ENCODE measurements at regions not wholly inside any gene's neighbourhood (a gene's known extent, or its start where the extent isn't known, plus 50 kb on each side); places are given as distances from the start of the nearest gene placed in this dataset.
"Not testable (repeated sequence)": the region's sequence is repeated elsewhere in the genome, so short reads cannot be mapped to it uniquely, and the experiment has no call there.

- DNase-seq: no peak
These were observed 1202.7 kb downstream of the OTOL1 start for GRCh38 chr3:162699291-162699690.

DNA sequence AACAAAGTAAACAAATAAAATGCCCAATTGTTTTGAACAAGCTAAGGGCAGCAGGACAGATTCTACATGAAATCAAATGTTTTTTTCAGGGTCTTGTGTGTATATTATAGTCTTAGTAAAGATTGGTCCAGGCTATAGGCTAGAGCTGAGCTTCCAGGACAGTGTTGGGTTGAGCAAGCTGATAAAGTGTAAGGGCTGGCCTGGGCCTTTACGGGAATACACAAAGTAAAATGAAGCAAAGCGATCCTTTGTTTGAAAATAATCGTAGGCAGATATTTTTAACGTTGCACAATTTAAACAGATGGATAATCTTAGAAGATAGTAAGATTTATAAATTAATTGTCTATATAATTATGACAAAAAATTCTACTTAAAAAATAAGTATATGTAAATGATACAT is 1204.6 kb downstream of the OTOL1 start:
- DNase-seq: no peak

DNA sequence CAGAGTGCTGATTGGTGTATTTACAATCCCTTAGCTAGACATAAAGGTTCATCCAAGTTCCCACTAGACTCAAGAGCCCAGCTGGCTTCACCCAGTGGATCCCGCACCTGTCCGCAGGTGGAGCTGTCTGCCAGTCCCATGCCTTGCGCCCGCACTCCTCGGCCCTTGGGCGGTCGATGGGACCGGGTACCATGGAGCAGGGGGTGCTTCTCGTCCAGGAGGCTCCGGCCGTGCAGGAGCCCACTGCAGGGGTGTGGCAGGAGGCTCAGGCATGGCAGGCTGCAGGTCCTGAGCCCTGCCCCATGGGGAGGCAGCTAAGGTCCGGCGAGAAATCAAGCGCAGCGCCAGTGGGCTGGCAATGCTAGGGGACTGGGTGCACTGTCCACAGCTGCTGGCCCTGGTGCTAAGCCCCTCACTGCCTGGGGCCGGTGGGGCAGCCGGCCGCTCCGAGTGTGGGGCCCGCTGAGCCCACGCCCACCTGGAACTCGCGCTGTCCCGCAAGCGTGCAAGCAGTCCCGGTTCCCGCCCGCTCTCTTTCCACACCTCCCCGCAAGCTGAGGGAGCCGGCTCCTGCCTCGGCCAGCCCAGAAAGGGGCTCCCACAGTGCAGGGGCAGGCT is 1206.3 kb downstream of the OTOL1 start:
- no peak for DNase-seq

DNA sequence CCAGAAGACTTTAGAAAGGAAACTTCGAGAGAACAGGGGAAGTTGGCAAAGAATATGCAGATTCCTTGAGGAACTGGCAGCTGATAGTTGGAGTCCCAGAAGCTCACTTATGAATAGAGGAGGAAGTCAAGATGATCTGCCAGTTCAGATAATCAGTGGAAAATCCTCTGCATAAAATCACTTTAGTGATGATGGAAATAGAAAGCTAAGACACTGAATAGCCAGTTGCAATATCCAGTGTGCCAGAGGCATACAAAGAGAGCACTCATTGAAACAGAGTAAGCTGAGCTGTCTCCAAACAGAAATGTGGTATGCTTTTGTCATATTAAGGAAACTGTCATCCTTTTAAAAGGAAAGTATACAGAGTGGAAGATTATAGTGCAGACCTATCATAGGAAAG is 1207.6 kb downstream of the OTOL1 start:
- DNase-seq: no peak

DNA sequence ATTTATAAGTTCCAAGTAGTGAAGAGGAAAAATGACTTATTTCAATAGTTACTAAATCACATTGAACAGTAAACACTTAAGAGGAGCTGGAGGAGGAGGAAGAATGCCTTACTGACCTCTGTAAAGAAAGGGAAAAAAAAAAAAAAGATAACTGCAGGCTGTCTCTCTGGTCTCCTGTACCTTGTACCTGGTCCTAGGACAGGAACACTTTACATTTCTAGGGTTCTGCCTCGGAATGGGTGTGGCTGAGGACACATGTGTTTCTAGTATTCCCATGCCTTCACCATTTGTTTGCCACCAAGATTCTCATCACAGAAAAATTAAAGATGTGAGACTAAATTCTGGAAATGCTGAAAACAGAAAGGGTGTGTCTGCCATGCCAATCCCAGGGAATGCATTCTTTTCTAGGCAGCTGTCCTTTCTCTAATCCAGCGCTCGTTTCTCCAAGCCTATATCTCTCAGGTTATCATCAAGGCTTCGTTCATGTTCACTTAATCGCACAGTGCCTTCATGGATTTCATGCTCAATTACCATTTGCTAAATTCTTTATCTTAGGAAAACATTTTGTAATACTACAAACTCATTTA is 1208.3 kb downstream of the OTOL1 start:
- DNase-seq: no peak

- DNase-seq: not testable (repeated sequence)
These were observed 1211.8 kb downstream of the OTOL1 start for GRCh38 chr3:162708394-162708793.

- DNase-seq: not testable (repeated sequence)
These were observed 1212.5 kb downstream of the OTOL1 start for GRCh38 chr3:162708942-162709706.

DNA sequence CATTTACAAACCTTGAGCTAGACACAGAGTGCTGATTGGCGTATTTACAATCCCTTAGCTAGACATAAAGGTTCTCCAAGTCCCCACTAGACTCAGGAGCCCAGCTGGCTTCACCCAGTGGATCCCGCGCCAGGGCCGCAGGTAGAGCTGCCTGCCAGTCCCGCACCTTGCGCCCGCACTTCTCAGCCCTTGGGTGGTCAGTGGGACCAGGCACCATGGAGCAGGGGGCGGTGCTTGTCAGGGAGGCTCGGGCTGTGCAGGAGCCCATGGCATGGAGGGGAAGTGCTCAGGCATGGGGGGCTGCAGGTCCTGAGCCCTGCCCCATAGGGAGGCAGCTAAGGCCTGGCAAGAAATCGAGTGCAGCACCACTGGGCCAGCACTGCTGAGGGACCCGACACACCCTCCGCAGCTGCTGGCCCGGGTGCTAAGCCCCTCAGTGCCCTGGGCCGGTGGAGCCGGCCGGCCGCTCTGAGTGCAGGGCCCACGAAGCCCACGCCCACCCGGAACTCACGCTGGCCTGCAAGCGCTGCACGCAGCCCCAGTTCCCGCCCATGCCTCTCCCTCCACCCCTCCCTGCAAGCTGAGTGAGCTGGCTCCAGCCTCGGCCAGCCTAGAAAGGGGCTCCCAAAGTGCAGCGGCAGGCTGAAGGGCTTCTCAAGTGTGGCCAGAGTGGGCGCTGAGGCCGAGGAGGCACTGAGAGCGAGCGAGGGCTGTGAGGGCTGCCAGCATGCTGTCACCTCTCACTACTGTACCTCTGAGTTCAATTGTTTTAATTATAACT is 1213.9 kb downstream of the OTOL1 start:
- DNase-seq: no peak

GRCh38 chr3:162717074-162717473 is 1220.5 kb downstream of the OTOL1 start:
- not testable (repeated sequence) for DNase-seq

DNA sequence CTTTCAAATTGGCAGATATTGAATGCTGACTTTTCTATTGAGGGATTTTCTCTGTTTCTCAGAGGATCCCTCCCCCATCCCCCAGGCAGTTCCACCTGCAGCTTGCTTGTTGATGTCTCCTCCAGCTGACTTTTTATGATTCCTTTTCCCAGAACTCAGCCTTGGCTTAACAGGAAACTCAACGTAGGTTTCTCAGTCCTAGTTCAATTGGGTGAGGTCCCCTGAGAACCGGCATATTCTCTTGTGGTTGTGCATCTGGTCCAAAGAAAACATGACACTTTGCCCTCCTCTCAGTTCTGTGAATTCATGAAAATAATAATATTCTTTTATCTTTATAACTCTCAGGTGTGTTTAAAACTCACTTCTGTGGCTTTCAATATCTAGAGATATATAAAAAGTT is 1222.1 kb downstream of the OTOL1 start:
- no peak for DNase-seq

DNA sequence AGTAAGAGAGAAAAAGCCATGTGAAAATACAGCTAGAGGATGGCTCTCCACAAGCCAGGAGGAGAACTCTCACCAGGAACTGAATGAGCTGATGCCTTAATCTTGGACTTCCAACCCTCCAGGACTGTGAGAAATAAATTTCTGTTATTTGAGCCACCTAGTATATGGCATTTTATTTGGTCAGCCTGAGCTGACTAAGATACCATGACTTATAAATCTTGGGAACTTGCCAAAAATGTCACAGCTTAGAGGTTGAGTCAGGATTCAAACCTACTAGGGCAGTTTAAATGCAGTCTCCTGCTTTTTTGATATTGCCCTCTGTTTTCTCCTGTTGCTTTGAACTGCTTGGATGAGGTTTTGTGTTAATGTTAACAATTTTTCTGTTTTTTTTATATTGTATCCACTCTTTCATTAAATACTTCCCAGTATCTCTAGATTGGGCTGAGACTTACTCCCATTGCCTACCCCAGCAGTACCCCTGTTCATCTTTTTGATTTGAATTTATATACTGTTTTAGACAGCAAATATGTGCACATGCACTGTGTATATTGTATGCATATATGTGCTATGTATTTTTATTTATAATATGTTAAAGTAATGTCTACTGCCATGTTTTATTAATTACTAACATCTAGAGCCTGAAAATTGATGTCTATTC is 1223.2 kb downstream of the OTOL1 start:
- DNase-seq: no peak

- no peak for DNase-seq
These were observed 1225.1 kb downstream of the OTOL1 start for GRCh38 chr3:162721736-162722135.

GRCh38 chr3:162722337-162722736 is 1225.7 kb downstream of the OTOL1 start:
- DNase-seq: no peak

DNA sequence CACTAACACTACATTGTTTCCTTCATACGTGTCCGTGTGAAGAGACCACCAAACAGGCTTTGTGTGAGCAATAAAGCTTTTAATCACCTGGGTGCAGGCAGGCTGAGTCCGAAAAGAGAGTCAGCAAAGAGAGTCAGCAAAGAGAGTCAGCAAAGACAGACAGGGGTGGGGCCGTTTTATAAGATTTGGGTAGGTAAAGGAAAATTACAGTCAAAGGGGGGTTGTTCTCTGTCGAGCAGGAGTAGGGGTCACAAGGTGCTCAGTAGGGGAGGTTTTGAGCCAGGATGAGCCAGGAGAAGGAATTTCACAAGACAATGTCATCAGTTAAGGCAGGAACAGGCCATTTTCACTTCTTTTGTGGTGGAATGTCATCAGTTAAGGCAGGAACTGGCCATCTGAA is 1226.2 kb downstream of the OTOL1 start:
- not testable (repeated sequence) for DNase-seq

- DNase-seq: no peak
These were observed 1233.1 kb downstream of the OTOL1 start for GRCh38 chr3:162729686-162730085.

DNA sequence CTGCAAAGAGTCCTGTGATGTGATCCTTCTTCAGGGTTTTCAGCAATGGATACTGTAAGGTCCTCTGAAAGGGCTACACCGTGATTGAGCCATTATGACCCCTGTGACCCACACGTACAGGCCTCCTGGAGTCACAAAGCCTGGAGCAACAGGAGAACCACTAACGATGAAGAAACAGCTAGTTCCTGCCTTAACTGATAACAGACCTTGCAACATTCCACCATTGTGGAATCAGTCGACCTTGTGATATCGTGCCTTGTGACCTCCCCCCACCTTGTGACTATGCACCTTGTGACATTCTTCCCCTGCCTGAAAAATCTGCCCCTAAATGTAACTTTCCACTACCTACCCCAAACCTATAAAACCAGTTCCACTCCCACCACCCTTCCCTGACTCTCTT is 1235.4 kb downstream of the OTOL1 start:
- DNase-seq: not testable (repeated sequence)

DNA sequence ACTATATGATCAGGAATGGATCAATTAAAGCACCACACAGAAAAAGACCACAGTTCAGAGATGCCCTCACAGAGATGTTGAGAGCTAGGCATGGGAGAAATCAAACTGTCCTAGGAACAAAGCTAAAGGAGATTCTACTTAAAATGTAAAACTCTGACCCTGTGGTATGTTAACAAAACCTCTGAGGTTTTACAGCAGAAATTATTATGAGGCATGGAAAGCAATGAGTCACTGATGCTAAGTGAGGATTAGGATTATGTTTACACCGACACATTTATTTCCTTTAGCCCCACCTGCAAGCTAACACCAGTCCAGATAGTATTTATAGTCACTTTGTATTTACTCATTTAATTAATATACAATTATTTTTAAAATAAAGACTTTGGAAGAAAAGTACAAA is 1242.2 kb downstream of the OTOL1 start:
- no peak for DNase-seq

DNA sequence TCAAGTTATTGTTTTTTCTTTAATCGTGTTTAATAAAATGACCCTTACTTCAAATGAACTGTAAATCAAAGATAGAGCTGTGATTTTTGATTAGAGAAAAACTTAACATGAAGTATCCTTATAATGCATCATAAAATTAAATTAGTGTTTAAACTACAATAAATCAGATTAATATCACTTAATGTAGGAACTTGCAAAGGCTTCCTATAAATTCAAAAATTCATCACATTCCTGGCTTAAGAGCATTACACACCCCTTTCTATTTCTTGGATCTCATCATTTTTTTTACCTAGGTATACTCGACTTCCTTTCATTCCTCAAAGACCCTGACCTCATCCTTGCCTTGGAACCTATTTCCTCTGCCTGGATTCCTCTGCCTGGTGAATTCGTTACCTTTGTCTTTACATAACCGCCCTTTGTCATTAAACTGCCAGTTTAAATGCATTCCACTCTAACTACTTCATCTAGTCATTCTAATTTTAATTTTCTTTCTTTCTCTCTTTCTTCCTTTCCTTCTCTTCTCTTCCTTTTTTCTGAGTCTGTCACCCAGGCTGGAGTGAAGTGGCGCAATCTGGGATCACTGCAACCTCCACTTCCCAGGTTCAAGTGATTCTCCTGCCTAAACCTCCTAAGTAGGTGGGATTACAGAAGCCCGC is 1244.5 kb downstream of the OTOL1 start:
- DNase-seq: no peak

- DNase-seq: no peak
These were observed 1245.6 kb downstream of the OTOL1 start for GRCh38 chr3:162742159-162742717.

DNA sequence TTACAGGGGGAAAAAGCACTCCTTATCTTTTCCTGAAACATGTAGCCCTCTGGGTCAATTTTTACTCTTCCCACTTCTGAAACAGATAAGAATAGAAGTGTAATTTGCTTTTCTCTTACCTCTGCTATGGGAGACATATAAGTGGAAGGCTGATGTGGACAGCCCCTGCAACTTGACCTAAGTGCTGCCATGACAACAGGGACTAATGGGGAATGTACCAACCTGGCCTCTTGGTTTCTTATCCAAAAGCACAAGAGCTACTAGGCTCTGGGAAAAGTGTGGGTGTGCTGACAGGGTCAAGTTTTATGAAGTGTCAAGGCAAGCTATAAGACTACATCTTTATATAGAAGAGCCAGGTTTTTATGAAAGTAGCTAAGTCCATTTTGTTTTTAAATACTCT is 1246.5 kb downstream of the OTOL1 start:
- no peak for DNase-seq

DNA sequence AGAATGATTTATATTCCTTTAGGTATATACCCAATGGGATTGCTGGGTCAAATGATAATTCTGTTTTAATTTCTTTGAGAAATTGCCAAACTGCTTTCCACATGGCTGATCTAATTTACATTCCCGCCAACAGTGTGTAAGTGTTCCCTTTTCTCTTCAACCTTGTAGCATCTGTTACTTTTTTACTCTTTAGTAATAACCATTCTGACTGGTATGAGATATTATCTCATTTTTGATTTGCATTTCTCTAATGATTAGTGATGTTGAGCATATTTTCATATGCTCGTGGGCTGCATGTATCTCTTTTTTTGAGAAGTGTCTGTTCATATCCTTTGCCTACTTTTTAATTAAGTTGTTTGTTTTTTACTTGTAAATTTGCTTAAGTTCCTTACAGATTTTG is 1264.2 kb downstream of the OTOL1 start:
- no peak for DNase-seq
